DMS 273 (cell line): ENCODE measurements at regions not wholly inside any gene's neighbourhood (a gene's known extent, or its start where the extent isn't known, plus 50 kb on each side); places are given as distances from the start of the nearest gene placed in this dataset.
"Not testable (repeated sequence)": the region's sequence is repeated elsewhere in the genome, so short reads cannot be mapped to it uniquely, and the experiment has no call there.

ENCODE experiments used
- DNase-seq: peaks from one replicate; lab custom pipeline; 2025; ENCODE audit not compliant: unreplicated experiment; lab: John Stamatoyannopoulos, UW

DNA sequence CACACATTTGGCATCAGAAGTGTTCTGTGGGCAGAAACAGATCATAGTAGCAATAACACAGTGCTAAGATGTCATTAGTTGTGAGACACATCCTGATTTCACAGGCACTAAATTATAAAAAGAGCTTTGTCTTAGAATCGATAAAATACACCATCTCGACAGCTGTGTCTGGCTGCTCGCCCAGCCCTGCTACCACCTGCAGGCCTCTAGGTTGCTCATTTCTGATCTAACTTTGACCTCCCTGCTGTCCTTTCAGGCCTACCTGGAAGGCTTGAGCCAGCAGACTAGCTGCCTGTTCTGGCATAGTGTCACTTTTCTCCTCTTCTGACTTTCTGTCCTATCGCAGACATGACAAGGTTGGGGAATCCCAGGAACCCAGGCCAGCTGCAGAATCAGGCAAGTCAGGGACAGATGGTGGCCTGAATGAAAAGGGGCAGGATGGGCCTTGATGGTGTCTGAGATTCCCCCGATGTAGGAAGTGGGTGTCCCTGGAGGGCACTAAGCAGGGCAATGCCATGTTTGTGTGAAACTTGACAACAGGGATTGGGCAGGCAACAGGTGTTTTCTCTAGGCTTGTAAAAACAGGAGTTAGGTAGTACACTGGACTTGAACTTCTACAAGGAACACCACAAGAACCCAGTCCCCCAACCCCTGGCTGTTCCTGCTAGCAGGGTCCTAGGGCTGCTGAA lies 66.6 kb upstream of the RHOU start:
- no peak for DNase-seq

DNA sequence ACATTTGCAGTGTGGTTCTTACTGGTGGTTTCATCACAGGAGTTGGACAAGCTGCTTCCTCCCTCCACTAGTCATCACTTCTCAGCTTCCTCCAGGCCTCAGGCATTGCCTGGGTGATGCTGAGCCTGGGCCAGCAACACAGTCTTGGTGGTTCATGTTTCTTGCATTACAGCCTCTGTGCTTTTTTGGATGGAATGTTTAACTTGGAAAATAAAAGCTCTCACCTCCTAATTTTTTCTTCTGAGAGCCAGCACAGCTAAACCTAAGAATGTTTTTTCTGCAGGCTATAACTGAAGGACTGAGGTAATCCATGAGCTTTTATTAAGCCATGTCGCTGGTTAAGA lies 66.1 kb upstream of the RHOU start:
- DNase-seq: no peak

DNA sequence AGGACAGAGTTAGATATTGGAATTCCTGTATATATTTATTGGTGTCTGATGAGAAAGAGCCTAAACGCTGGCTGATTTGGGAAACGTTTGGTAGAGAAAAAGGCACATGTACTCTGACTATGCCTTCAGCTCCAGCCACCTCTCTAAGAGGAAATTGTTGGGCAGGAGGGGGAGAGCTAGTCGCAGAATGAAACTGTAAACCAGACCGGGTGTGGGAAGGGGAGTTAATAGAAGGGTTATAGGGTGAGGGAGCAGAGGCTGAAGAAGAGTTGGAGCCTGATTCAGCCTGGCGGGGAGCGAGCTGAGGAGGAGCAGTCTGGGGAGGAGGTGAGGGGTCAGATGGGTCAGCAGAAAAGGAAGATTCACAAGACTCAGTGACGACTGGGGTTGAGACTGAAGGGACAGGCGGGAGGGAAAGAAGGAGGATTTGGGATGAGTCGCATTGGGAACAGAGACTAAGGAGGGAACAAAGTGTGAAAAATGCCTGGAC lies 54.2 kb upstream of the RHOU start:
- DNase-seq: not testable (repeated sequence)

DNA sequence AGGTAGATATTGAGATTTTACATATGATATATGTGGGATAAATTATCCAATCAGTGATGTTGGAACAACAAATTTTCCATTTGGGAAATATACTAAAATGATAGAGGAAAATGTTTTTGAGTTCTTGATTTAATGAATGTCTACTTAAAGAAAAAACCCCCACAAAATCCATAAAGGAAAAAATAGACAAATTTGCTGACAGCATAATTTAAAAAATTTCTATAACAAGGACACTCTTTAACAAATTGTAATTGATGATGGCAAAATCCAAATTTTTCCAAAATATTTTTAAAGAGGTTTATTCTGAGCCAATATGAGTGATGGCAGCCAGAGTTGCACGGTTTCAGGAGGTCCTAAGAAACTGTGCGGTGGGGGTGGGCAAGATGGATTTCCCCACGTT lies 51.9 kb upstream of the RHOU start:
- DNase-seq: no peak

DNA sequence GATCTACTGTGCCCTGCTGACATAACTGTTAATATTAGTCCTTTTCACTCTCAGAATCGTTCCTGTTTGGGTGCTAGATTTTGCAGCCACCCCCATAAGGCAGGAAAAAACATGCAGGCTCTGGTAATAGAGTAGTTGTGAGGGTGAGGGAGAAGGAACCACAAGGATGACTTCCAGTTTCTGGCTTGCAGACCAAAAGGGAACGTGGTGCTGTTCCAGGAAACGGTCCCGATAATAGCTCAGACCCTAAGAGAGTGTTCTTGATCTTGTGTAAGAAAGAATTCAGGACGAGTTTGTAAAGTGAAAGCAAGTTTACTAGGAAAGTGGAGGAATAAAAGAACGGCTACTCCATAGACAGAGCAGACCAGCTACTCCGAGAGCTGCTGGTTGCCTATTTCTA lies 50.7 kb upstream of the RHOU start:
- DNase-seq: no peak

DNA sequence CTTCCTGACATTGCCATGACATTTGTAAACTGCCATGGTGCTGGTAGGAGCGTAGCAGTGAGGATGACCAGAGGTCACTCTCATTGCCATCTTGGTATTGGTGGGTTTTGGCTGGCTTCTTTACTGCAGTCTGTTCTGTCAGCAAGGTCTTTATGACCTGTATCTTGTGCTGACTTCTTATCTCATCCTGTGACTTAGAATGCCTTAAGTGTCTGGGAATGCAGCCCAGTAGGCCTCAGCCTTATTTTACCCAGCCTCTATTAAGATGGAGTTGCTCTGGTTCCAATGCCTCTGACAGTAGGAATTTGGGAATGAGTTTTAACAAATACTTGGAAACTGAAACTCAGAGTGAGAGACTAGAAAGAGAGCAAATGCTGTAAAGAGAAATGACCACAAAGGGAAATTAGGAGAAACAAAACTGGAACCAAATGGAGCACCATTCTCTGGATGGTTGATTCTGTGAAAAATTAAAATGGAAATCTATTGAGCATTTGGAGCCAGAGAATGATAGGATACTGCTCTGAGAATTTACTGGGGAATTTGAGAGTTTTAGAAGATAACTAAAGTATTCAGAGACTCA lies 50.1 kb upstream of the RHOU start:
- DNase-seq: no peak
